K562 (cell line): ENCODE measurements at regions not wholly inside any gene's neighbourhood (a gene's known extent, or its start where the extent isn't known, plus 50 kb on each side); places are given as distances from the start of the nearest gene placed in this dataset.

Experiments
- ATAC-seq: fragments of 200-7000 bp; cut with Tn5 transposase; 3 replicates; pipeline ENCODE4 v1.9.1; 2020; ENCODE audit warnings: moderate library complexity
- BruUV-seq: library from RNA; stranded (reverse); fragments of 400-500 nt; replicated peaks from 2 replicates; lab custom pipeline; 2021; lab: Mats Ljungman, UMichigan
- CTCF ChIA-PET: fragments of 300-600 bp; formaldehyde crosslinking; extraction: SDS; loops from one replicate; lab custom pipeline; 2021; ENCODE audit warnings: low intra/inter-chr PET ratio; lab: Yijun Ruan, JAX
- POLR2A ChIA-PET: fragments of 300-600, 350-650 bp; sonication (Branson Sonifier 250); formaldehyde crosslinking; extraction: SDS; loops from one replicate; lab custom pipeline; 2021; ENCODE audit warnings: antibody characterized with exemption, inconsistent platforms; lab: Yijun Ruan, JAX
- DNase-seq, 4 experiments: peaks; one replicate each; pipeline versions ENCODE4 v3.0.0 to v3.0.0-alpha.2; 2011 to 2018; ENCODE audit warnings: low spot score in 3 of 4, mixed read lengths in 3 of 4; ENCODE audit errors: extremely low read depth in 1 of 4
- FAIRE-seq: peaks from 2 replicates; lab custom pipeline; 2011; peaks lifted over from hg19 to GRCh38; lab: Jason Lieb, UNC
- H2AFZ ChIP-seq: 2 replicates; pipeline ENCODE4 v1.6.0; 2011; ENCODE audit warnings: low read depth, low read length, control low read depth, inconsistent platforms
- H3K27ac ChIP-seq: fragments of 200-600 bp; 3 replicates; pipeline ENCODE4 v1.8.0; 2011; ENCODE audit warnings: low read depth, mild to moderate bottlenecking, control low read depth, inconsistent platforms, low read length, moderate library complexity, mixed read lengths; ENCODE audit errors: extremely low read depth
- H3K27me3 ChIP-seq, 2 experiments: fragments of 300-600 bp in 1 of 2; 2 replicates in 1 of 2; 3 replicates in 1 of 2; pipeline versions ENCODE4 v1.6.0 to v1.8.0; 2011; ENCODE audit warnings: inconsistent platforms in 2 of 2, low read length in 2 of 2, mild to moderate bottlenecking in 1 of 2, mixed read lengths in 1 of 2, moderate library complexity in 1 of 2; ENCODE audit not compliant: control insufficient read depth in 2 of 2, insufficient read depth in 2 of 2
- H3K36me3 ChIP-seq: fragments of 300-600 bp; 3 replicates; pipeline ENCODE4 v1.8.0; 2011; ENCODE audit warnings: mild to moderate bottlenecking, low read length, inconsistent platforms; ENCODE audit not compliant: control insufficient read depth, insufficient read depth
- H3K4me1 ChIP-seq, 2 experiments: fragments of 200-600 bp in 1 of 2; replicated peaks in 1 of 2; 2 replicates in 1 of 2; 3 replicates in 1 of 2; pipeline versions ENCODE4 v1.5.1 to v1.8.0; 2011; ENCODE audit warnings: inconsistent platforms in 2 of 2, low read length in 2 of 2, mild to moderate bottlenecking in 1 of 2, mixed read lengths in 1 of 2, moderate library complexity in 1 of 2; ENCODE audit not compliant: control insufficient read depth in 2 of 2, insufficient read depth in 2 of 2
- H3K4me2 ChIP-seq: 2 replicates; pipeline ENCODE4 v1.6.1; 2011; ENCODE audit warnings: low read length, control low read depth, inconsistent platforms, mixed read lengths; ENCODE audit not compliant: insufficient read depth
- H3K4me3 ChIP-seq: fragments of 200-600 bp; sonication (generic), shearing (Covaris generic); 2 replicates; pipeline ENCODE4 v1.5.1; 2016; ENCODE audit warnings: control low read depth, inconsistent platforms
- H3K79me2 ChIP-seq: fragments of 200-600 bp; 3 replicates; pipeline ENCODE4 v1.8.0; 2011; ENCODE audit warnings: low read length, inconsistent platforms; ENCODE audit not compliant: control insufficient read depth, insufficient read depth
- H3K9ac ChIP-seq, 2 experiments: 2 replicates each; pipeline versions ENCODE4 v1.6.0 to v1.6.1; 2011; ENCODE audit warnings: low read depth in 2 of 2, low read length in 2 of 2, control low read depth in 1 of 2, inconsistent platforms in 1 of 2, mild to moderate bottlenecking in 1 of 2, mixed read lengths in 1 of 2; ENCODE audit not compliant: insufficient read depth in 1 of 2
- H3K9me1 ChIP-seq: one replicate; pipeline ENCODE4 v1.6.0; 2011; ENCODE audit warnings: inconsistent platforms, mild to moderate bottlenecking, low read length, moderate library complexity; ENCODE audit not compliant: control insufficient read depth, insufficient read depth
- H3K9me3 ChIP-seq: replicated peaks from 2 replicates; pipeline ENCODE4 v1.5.1; 2011; ENCODE audit warnings: low read depth, low read length, inconsistent platforms; ENCODE audit not compliant: control insufficient read depth, insufficient read depth
- H4K20me1 ChIP-seq: replicated peaks from 2 replicates; pipeline ENCODE4 v1.6.1; 2011; ENCODE audit warnings: low read length, inconsistent platforms, mixed read lengths; ENCODE audit not compliant: control insufficient read depth, insufficient read depth
- DPF2 ChIP-seq: fragments of 450-650 bp; IDR thresholded peaks from 2 replicates; pipeline ENCODE4 v1.6.1; 2016
- ELF4 ChIP-seq: fragments of 450-650 bp; formaldehyde crosslinking; IDR thresholded peaks from 2 replicates; pipeline ENCODE4 v1.4.0; 2022; ENCODE audit warnings: missing genetic modification characterization
- HSF4 ChIP-seq: fragments of 250-450 bp; sonication (Bioruptor Pico); IDR thresholded peaks from 2 replicates; pipeline ENCODE4 v2.1.2; 2022; ENCODE audit warnings: mild to moderate bottlenecking, moderate library complexity, borderline replicate concordance
- ILK ChIP-seq: fragments of 450-650 bp; IDR thresholded peaks from 2 replicates; pipeline ENCODE4 v1.6.1; 2016; ENCODE audit warnings: missing genetic modification characterization, low read depth, mild to moderate bottlenecking, missing compliant biosample characterization, moderate library complexity, borderline replicate concordance
- L3MBTL2 ChIP-seq: fragments of 450-650 bp; IDR thresholded peaks from 2 replicates; pipeline ENCODE4 v1.6.1; 2016; ENCODE audit warnings: mild to moderate bottlenecking, moderate library complexity
- MAFF ChIP-seq: IDR thresholded peaks from 2 replicates; pipeline ENCODE4 v1.6.1; 2012; ENCODE audit warnings: low read length, improper control_type of control experiment
- MED1 ChIP-seq: sonication (generic); formaldehyde crosslinking; IDR thresholded peaks from 2 replicates; pipeline ENCODE4 v1.8.1; 2023; ENCODE audit warnings: missing genetic modification reagents, borderline replicate concordance
- MEF2A ChIP-seq: IDR thresholded peaks from 2 replicates; pipeline ENCODE4 v1.6.1; 2011; ENCODE audit warnings: low read depth, mild to moderate bottlenecking, low read length, moderate library complexity; ENCODE audit not compliant: control insufficient read depth
- NONO ChIP-seq, 2 experiments: fragments of 200-400 bp in 1 of 2; fragments of 450-650 bp in 1 of 2; formaldehyde crosslinking in 1 of 2; IDR thresholded peaks; 2 replicates each; pipeline ENCODE4 v1.6.1; 2017; ENCODE audit warnings: low read depth in 2 of 2, mild to moderate bottlenecking in 2 of 2, moderate library complexity in 2 of 2, low read length in 1 of 2
- PATZ1 ChIP-seq: fragments of 250-450 bp; sonication (Bioruptor Pico); IDR thresholded peaks from 2 replicates; pipeline ENCODE4 v1.5.0; 2020; ENCODE audit warnings: mild to moderate bottlenecking, borderline replicate concordance
- PHF20 ChIP-seq: fragments of 450-650 bp; IDR thresholded peaks from 2 replicates; pipeline ENCODE4 v1.6.1; 2018; ENCODE audit not compliant: partially characterized antibody
- SMARCB1 ChIP-seq: IDR thresholded peaks from 2 replicates; pipeline ENCODE4 v1.6.1; 2011; ENCODE audit warnings: improper control_type of control experiment, low read depth; ENCODE audit not compliant: insufficient read length
- TCF3 ChIP-seq: sonication (generic); formaldehyde crosslinking; IDR thresholded peaks from 2 replicates; pipeline ENCODE4 v1.4.0; 2020; ENCODE audit warnings: mild to moderate bottlenecking, missing genetic modification reagents
- WGBS: fragments of 100-300 bp; shearing (Covaris generic); methylation state at CpG from one replicate; pipeline ENCODE4 v1.1.6; 2016; ENCODE audit warnings: low coverage, mixed read lengths; ENCODE audit not compliant: insufficient coverage; ENCODE audit errors: missing lambda C conversion rate; 5-methylcytosine and 5-hydroxymethylcytosine counted together
- in situ Hi-C: fragments of 300-500 bp; cut with MboI; formaldehyde crosslinking; loops from 4 replicates; pipeline ENCODE4 v1.15.0; 2018; ENCODE audit warnings: inconsistent platforms, mixed read lengths
- intact Hi-C: fragments of 100-400 bp; cut with micrococcal nuclease; formaldehyde crosslinking; loops from 2 replicates; pipeline ENCODE4 v1.14.2; 2022
- TF ChIP-seq, protein P1 (sequence below): fragments of 450-650 bp; formaldehyde crosslinking; IDR thresholded peaks from 2 replicates; pipeline ENCODE4 v1.4.0; 2022; ENCODE audit warnings: mild to moderate bottlenecking, moderate library complexity

GRCh38 chr12:90166671-90167070, 458.0 kb upstream of the ATP2B1 start:
- Histone ChIP-seq H3K9me1 (no peaks in the 10 kb centered on the region), H3K79me2 (no peaks in the 10 kb centered on the region), H4K20me1 (no peaks in the 10 kb centered on the region), H3K9ac (no peak overlapping the region), H3K9me3 (no peaks in the 10 kb centered on the region), H3K27ac (no peak overlapping the region), H3K27me3 (no peaks in the 10 kb centered on the region), H3K36me3 (no peaks in the 10 kb centered on the region), H3K4me3 (no peak overlapping the region), H3K4me2 (no peak overlapping the region), H2AFZ (no peak overlapping the region), H3K4me1 (no peaks in the 10 kb centered on the region)
- DNase-seq, result no peak
- BruUV-seq, result no TSS peak
- CTCF ChIA-PET, result no interaction called here
- WGBS, result 0% methylated on average over 2 of the region's 2 CpGs
- no peak for FAIRE-seq
- TF ChIP-seq MED1 (CRISPR knock-in tag) (no peak), TCF3 (CRISPR knock-in tag) (no peak), SMARCB1 (no peak), ILK (no peak)
- intact Hi-C loops, result no loop called here
- in situ Hi-C loops, result no loop called here
- no peak for ATAC-seq
- POLR2A ChIA-PET, result no interaction called here

DNA sequence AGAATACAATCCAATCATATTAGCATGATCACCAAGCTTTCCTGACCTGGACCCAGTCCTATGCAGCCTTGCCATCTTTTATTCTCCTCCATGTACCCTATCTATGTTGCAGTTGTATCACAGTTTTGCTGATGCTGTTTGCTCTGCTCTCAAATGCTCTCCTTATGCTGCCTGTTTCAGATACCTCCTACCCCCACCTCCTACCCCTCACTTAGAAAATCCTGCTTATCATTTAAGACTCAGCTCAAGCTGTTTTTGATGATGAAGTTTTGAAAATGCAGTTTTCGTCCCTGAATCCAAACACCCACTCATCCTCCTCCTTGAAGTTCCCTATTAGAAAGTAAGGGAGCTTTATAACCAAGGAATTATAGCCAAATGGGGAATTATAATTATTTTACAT, 457.4 kb upstream of the ATP2B1 start:
- ChIA-PET CTCF (no interaction called here), POLR2A (no interaction called here)
- BruUV-seq, result no TSS peak
- H3K27ac ChIP-seq, result no peak overlapping the region
- no peaks in the 10 kb centered on the region for H3K9me1 ChIP-seq
- no peak overlapping the region for H3K9ac ChIP-seq
- H3K79me2 ChIP-seq, result no peaks in the 10 kb centered on the region
- no peak overlapping the region for H2AFZ ChIP-seq
- no peaks in the 10 kb centered on the region for H3K4me1 ChIP-seq
- FAIRE-seq, result no peak
- H3K27me3 ChIP-seq, result no peaks in the 10 kb centered on the region
- no peak overlapping the region for H3K4me2 ChIP-seq
- 0% methylated on average over 1 of the region's 1 CpG for WGBS
- no peak overlapping the region for H3K4me3 ChIP-seq
- in situ Hi-C loops (no loop called here), intact Hi-C loops (no loop called here)
- no peaks in the 10 kb centered on the region for H3K9me3 ChIP-seq
- no peak for DNase-seq
- no peaks in the 10 kb centered on the region for H4K20me1 ChIP-seq
- no peaks in the 10 kb centered on the region for H3K36me3 ChIP-seq
- ATAC-seq, result no peak
- no peak for TF ChIP-seq MEF2A
- TF ChIP-seq DPF2, result no peak
- no peak for TF ChIP-seq NONO (IDR thresholded peaks at IDR 0.05; ENCODE audit: low read depth in 2 of 2, low read length in 1 of 2)
- TF ChIP-seq PATZ1, result no peak
- no peak for TF ChIP-seq SMARCB1
- TF ChIP-seq L3MBTL2, result no peak
- no peak for TF ChIP-seq ELF4 (CRISPR knock-in tag)
- TF ChIP-seq, protein P1, sequence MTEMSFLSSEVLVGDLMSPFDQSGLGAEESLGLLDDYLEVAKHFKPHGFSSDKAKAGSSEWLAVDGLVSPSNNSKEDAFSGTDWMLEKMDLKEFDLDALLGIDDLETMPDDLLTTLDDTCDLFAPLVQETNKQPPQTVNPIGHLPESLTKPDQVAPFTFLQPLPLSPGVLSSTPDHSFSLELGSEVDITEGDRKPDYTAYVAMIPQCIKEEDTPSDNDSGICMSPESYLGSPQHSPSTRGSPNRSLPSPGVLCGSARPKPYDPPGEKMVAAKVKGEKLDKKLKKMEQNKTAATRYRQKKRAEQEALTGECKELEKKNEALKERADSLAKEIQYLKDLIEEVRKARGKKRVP (CRISPR knock-in tag), result no peak
- TF ChIP-seq PHF20, result no peak
- TF ChIP-seq MAFF, result no peak
- no peak for TF ChIP-seq HSF4 (CRISPR knock-in tag)
